Endothelial cell of umbilical vein (primary cell): ENCODE measurements at regions not wholly inside any gene's neighbourhood (a gene's known extent, or its start where the extent isn't known, plus 50 kb on each side); places are given as distances from the start of the nearest gene placed in this dataset.

ENCODE experiments used
- CTCF ChIP-seq, 2 donors: IDR thresholded peaks; 1 replicate in 1 of 2; 2 replicates in 1 of 2; pipeline ENCODE4 v1.5.1; 2011; ENCODE audit warnings: low read length in 2 of 2, mild to moderate bottlenecking in 2 of 2, moderate library complexity in 2 of 2, control low read depth in 1 of 2, inconsistent platforms in 1 of 2, low read depth in 1 of 2; ENCODE audit not compliant: insufficient read depth in 1 of 2; ENCODE audit errors: extremely low read depth in 1 of 2
- POLR2A ChIP-seq: IDR thresholded peaks from 2 replicates; pipeline ENCODE4 v1.6.1; 2012; ENCODE audit warnings: low read depth, mild to moderate bottlenecking, control low read depth, low read length

GRCh38 chr18:53747210-53747609, 477.3 kb downstream of the MBD2 start:
- TF ChIP-seq CTCF (IDR thresholded peaks at IDR 0.05; ENCODE audit: extremely low read depth in 1 of 2, insufficient read depth in 1 of 2, low read depth in 1 of 2, low read length in 2 of 2) (no peak), POLR2A (no peak)
